ENCODE measurements at regions not wholly inside any gene's neighbourhood (a gene's known extent, or its start where the extent isn't known, plus 50 kb on each side); places are given as distances from the start of the nearest gene placed in this dataset.

DNA sequence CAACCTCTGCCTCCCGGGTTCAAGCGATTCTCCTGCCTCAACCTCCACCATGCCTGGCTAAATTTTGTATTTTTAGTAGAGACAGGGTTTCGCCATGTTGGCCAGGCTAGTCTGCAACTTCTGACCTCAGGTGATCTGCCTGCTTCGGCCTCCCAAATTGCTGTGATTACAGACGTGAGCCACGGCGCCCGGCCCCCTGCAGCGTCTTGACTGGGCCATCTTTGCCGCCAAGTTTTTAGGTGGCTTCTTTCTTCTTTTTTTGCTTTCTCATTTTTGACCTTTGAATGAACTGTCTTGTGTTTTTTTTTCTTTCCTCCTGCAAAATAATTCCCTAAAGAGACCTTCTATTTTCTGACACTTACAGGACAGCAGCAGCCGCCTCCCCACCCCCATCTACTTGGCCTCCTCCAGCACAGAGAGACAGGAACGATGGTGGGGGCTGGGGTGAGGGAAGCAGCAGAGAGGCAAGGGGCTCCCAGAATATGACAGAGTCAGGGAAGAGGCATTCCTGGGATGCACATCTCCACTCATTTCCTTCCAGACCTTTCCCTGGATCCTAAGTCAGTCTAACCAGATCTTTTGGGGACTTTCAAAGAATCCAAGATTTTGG lies 92.6 kb upstream of the ALX4 start:
- Mint-ChIP-seq H3K27me3 (no peaks in the 10 kb centered on the region), H3K4me3 (no peak overlapping the region), H3K9me3 (no peaks in the 10 kb centered on the region), H3K27ac (no peak overlapping the region), H3K36me3 (no peaks in the 10 kb centered on the region), H3K4me1 (no peaks in the 10 kb centered on the region)

DNA sequence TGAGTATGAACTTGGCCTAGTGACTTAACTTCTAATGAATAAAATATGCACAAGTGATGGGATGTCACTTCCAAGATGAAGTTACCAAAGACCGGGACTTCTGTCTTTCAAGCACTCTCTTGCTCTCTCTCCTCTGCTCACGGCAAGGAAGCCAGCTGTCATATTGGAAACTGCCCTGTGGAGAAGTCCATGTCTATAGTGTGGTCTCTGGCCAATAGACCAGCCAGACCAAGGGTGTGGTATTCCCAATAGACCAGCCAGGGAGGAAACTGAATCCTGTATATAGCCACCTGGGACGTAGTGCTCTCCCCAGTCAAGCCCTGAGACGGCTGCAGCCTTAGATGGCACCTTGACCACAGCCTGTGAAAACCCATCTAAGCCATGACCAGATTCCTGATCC lies 93.2 kb upstream of the ALX4 start:
- H3K4me1 Mint-ChIP-seq: no peaks in the 10 kb centered on the region
- H3K27ac Mint-ChIP-seq: no peak overlapping the region
- no peaks in the 10 kb centered on the region for H3K9me3 Mint-ChIP-seq
- no peaks in the 10 kb centered on the region for H3K27me3 Mint-ChIP-seq
- H3K4me3 Mint-ChIP-seq: no peak overlapping the region
- H3K36me3 Mint-ChIP-seq: no peaks in the 10 kb centered on the region

DNA sequence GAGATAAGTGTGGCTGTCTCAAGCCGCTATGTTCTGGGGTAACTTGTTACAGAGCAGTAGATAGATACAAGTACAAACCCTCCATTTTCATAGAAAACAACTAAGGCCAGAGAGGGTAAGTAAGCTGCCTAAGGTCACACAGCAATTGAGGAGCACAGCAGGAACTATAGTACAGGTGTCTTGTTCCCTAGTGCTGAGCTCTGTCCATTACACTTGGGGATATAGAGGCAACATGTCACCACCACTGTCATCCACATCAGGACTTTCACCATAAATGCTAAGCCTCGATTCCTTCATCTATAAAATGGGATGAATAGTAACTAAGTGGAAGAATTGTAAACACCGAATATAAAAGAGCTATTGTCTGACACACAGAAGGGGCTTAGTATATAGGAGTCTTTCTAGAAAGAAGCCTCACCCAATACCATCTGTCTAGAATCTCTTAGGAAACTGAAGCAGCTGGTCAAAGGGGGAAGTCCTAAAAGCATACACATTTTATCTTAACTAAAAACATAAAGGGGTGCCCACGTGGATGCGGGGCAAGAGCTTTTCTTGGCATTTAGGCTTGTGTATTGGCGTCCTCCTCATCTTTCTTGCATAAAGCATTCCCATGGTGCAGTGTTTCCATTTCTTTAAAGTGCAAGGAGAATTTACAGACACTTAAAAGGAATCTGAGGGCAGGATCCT lies 93.8 kb upstream of the ALX4 start:
- Mint-ChIP-seq H3K9me3 (no peaks in the 10 kb centered on the region), H3K27ac (no peak overlapping the region), H3K36me3 (no peaks in the 10 kb centered on the region), H3K27me3 (peaks cover 3% of the 10 kb centered on the region), H3K4me1 (no peaks in the 10 kb centered on the region), H3K4me3 (no peak overlapping the region)

GRCh38 chr11:44404301-44404700 lies 94.4 kb upstream of the ALX4 start:
- no peak overlapping the region for H3K27ac Mint-ChIP-seq
- peaks cover 3% of the 10 kb centered on the region for H3K27me3 Mint-ChIP-seq
- H3K36me3 Mint-ChIP-seq: no peaks in the 10 kb centered on the region
- no peaks in the 10 kb centered on the region for H3K4me1 Mint-ChIP-seq
- H3K9me3 Mint-ChIP-seq: no peaks in the 10 kb centered on the region
- H3K4me3 Mint-ChIP-seq: no peak overlapping the region

DNA sequence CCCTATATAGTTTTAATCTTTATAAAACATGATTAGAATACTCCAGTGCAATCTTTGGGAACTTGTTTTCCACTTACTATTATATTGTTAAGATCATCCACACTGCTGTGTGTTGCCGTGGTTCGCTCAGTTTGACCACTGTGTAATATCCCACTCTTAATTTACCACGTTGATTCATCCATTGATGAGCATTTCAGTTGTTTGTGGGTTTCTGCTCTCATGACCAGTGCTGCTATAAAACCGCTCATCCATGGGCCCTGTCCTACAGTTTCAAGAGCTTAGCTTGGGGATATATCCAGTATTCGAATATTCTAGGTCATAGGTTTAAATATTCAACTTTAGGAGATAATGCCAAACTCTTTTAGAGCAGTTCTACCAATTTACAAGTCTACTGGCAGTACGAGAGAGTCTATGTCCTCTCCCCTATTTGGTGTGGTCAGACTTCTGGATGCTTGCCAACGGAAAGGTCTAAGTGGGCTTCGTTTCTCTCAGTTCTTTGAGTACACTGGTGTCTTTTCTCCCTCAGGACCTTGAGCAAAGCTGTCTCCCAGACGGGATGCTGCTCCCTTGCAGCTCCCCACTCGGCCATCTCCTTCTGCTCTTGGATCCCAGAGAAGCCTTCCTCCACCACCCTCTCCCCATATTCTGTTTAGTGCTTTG lies 94.9 kb upstream of the ALX4 start:
- Mint-ChIP-seq H3K9me3 (no peaks in the 10 kb centered on the region), H3K27ac (no peak overlapping the region), H3K27me3 (peaks cover 3% of the 10 kb centered on the region), H3K4me3 (no peak overlapping the region), H3K36me3 (no peaks in the 10 kb centered on the region), H3K4me1 (no peaks in the 10 kb centered on the region)

GRCh38 chr11:44407211-44407996 lies 97.5 kb upstream of the ALX4 start:
- H3K27me3 Mint-ChIP-seq: peaks cover 7% of the 10 kb centered on the region
- no peaks in the 10 kb centered on the region for H3K36me3 Mint-ChIP-seq
- H3K9me3 Mint-ChIP-seq: peaks cover 6% of the 10 kb centered on the region
- H3K4me3 Mint-ChIP-seq: no peak overlapping the region
- no peak overlapping the region for H3K27ac Mint-ChIP-seq
- H3K4me1 Mint-ChIP-seq: no peaks in the 10 kb centered on the region

GRCh38 chr11:44408141-44408540 lies 98.2 kb upstream of the ALX4 start:
- H3K4me1 Mint-ChIP-seq: no peaks in the 10 kb centered on the region
- no peak overlapping the region for H3K27ac Mint-ChIP-seq
- H3K27me3 Mint-ChIP-seq: peaks cover 8% of the 10 kb centered on the region
- H3K36me3 Mint-ChIP-seq: no peaks in the 10 kb centered on the region
- peaks cover 6% of the 10 kb centered on the region for H3K9me3 Mint-ChIP-seq
- H3K4me3 Mint-ChIP-seq: no peak overlapping the region

DNA sequence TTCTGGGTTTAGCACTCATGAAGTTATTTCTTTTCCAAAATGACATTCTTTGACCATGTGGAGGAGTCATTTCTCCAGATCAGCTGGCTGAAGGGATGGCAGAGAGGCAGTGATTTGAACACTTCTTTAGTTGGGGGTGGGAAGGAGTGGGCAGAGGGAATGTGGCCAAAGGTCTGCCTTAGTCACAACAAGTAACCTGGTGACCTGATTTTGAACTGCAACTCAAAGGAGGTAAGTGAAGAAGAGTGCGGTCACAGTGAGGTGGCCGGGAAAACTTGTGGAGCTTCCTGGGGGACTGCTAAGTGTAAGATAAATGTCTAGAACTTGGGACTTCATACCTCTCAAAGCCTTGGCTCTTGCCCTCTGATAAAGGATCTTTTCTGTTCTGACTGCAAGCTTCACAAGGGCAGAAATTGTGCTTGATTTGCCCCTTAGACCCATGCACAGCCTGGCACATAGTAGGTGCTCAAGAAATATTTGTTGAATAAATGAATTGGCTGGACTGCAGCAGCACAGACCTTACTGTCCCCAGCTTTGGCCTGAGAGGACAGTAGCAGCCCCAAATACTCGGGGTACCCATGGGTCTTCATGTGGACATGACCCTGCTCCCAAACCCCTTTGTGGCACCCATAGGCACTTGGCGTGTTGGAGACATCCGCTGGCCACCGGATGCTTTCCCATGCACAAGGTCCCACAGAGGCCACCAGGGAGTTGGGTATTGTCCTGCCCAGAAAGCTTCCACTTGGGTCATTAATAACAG lies 99.0 kb upstream of the ALX4 start:
- Mint-ChIP-seq H3K4me3 (no peak overlapping the region), H3K27ac (no peak overlapping the region), H3K4me1 (no peaks in the 10 kb centered on the region), H3K9me3 (peaks cover 6% of the 10 kb centered on the region), H3K36me3 (no peaks in the 10 kb centered on the region), H3K27me3 (peaks cover 8% of the 10 kb centered on the region)

DNA sequence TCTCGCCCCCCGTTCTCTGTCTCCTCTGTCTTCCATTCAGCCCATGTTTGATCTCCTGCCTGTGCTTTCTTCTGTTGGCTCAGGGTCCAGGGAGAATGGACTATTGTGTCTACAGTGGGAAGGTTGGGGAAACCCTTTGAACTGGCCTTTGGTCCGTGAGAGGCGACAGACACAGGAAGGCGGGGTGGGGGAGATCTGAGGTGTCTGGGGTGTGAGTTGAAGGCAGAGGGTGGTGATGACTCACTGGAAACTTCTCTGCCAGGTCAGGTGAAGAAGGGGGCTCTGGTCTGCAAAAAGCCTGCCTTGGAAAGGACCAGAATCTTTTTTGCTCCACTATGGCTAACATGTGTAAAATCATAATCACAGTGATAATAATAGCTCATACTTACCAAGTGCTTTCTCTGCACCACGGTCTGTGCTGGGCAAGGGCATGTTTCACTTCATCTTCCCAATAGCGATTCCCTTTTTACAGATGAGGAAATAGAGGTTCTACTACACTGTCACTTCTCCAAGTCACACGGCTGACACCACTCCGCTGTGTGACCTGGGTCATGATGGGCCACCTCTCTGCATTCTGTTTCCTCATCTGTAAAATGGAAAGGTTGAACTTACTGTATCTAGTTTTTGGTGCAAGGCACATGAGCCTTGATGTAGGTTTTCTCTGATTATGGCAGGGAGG lies 99.8 kb upstream of the ALX4 start:
- Mint-ChIP-seq H3K36me3 (no peaks in the 10 kb centered on the region), H3K27me3 (peaks cover 10% of the 10 kb centered on the region), H3K9me3 (peaks cover 6% of the 10 kb centered on the region), H3K27ac (no peak overlapping the region), H3K4me3 (no peak overlapping the region), H3K4me1 (no peaks in the 10 kb centered on the region)

- H3K36me3 Mint-ChIP-seq: no peaks in the 10 kb centered on the region
- peaks cover 6% of the 10 kb centered on the region for H3K9me3 Mint-ChIP-seq
- no peaks in the 10 kb centered on the region for H3K4me1 Mint-ChIP-seq
- no peak overlapping the region for H3K27ac Mint-ChIP-seq
- H3K27me3 Mint-ChIP-seq: peaks cover 12% of the 10 kb centered on the region
- no peak overlapping the region for H3K4me3 Mint-ChIP-seq
These were observed 106.8 kb upstream of the ALX4 start for GRCh38 chr11:44416776-44417175.

DNA sequence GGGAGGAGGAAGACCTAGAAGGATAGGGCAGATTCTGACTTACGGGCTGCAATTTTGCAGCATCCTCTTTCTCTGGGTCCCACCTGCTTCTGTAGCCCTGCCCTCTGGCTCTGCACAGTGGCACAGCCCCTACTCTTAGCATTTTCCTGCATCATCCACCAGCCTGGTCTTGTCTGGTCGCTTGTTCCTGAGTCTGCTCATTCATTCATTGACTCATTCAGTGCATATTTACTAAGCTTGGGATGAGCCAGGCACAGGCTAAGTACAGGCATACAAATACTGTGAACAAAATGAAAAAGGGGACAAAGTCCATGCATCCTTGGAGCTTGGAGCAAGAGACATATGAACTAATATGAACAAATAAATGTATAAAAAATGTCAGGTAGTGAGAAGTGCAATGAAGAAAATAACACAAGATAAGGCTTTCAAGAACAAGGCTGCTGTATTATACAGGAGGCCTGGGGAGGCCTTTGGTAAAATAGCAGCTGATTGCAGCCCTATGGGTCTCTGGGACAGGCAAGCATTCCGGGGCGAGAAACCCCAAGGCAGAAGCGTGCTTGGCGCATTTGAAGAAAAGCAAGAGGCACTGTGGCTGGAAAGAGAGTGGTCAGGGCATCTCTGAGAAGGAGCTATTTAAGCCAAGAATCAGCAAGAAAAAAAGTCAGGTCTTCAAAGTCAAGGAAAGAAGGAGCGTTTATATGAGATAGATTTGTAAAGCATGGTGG lies 108.0 kb upstream of the ALX4 start:
- Mint-ChIP-seq H3K36me3 (no peaks in the 10 kb centered on the region), H3K27ac (no peak overlapping the region), H3K4me3 (no peak overlapping the region), H3K27me3 (peaks cover 7% of the 10 kb centered on the region), H3K4me1 (no peaks in the 10 kb centered on the region), H3K9me3 (no peaks in the 10 kb centered on the region)

GRCh38 chr11:44418456-44418830 lies 108.5 kb upstream of the ALX4 start:
- no peaks in the 10 kb centered on the region for H3K9me3 Mint-ChIP-seq
- peaks cover 11% of the 10 kb centered on the region for H3K27me3 Mint-ChIP-seq
- no peak overlapping the region for H3K4me3 Mint-ChIP-seq
- no peaks in the 10 kb centered on the region for H3K36me3 Mint-ChIP-seq
- H3K27ac Mint-ChIP-seq: no peak overlapping the region
- no peaks in the 10 kb centered on the region for H3K4me1 Mint-ChIP-seq

DNA sequence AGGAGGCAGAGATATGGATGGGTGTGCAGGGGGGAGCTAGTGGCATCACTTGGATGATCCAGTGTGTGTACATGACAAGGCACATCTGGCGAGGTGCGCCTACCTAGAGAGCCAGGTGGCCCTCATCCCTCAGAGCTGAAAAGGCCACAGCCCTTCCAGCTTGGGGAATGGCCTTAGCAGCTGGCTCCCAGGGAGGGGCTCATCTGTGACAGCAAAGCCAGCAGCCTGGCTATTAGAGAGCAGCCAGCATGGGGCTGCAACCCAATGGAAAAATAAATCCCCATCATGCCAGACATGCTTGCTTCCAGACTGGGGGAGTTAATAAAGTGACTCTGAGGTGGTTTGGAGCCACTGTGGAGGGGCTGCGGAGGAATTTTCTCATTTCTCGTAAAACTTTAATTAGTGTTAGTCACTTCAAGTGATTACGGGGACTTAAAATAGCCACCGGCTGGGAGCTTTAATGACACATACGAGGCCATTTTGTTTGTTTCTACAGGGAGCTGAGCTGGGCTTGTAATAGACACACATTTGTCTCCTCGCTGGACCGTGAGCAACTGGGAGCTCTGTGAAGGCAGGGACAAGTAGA lies 111.2 kb upstream of the ALX4 start:
- peaks cover 15% of the 10 kb centered on the region for H3K27me3 Mint-ChIP-seq
- no peaks in the 10 kb centered on the region for H3K36me3 Mint-ChIP-seq
- no peak overlapping the region for H3K4me3 Mint-ChIP-seq
- no peak overlapping the region for H3K27ac Mint-ChIP-seq
- no peaks in the 10 kb centered on the region for H3K9me3 Mint-ChIP-seq
- no peaks in the 10 kb centered on the region for H3K4me1 Mint-ChIP-seq

DNA sequence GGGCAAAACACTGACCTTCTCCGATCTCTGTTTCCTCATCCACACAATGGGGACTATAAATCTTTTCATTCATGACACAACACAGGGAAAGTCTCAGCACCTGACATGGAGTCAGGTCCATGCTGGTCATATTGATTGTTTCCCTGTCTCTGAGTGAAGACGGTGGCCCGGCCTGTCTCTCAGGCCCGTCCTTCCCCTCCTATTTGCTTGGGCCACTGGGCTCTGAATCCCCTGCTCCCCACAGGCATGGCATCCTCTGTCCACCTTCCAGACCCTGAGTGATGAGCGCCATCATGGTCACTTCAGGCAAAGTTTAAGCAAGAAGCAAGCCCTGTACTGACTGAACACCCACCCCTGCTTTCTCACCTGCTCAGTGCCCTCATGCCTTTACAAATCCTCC lies 113.3 kb upstream of the ALX4 start:
- Mint-ChIP-seq H3K27ac (no peak overlapping the region), H3K27me3 (peaks cover 25% of the 10 kb centered on the region), H3K4me3 (no peak overlapping the region), H3K36me3 (peaks cover 2% of the 10 kb centered on the region), H3K4me1 (no peaks in the 10 kb centered on the region), H3K9me3 (no peaks in the 10 kb centered on the region)

All from activated naive CD4-positive, alpha-beta T cell treated with anti-CD3 and anti-CD28 coated beads, Interleukin-2, amount 50 U/mL, for 24 hours (primary cell).